Left hindlimb (tissue), 1 donor: ENCODE measurements at regions not wholly inside any gene's neighbourhood (a gene's known extent, or its start where the extent isn't known, plus 50 kb on each side); places are given as distances from the start of the nearest gene placed in this dataset.
A peak's percentile ranks its signal among the peaks of the same experiment; 100 is the strongest.

Experiments
- DNase-seq: peaks from one replicate; pipeline ENCODE4 v3.0.0-alpha.2; 2018

- no peak for DNase-seq
These were observed 556.0 kb downstream of the BNC2 start for GRCh38 chr9:16314476-16314875.

GRCh38 chr9:16315720-16316119, 554.8 kb downstream of the BNC2 start:
- no peak for DNase-seq

DNA sequence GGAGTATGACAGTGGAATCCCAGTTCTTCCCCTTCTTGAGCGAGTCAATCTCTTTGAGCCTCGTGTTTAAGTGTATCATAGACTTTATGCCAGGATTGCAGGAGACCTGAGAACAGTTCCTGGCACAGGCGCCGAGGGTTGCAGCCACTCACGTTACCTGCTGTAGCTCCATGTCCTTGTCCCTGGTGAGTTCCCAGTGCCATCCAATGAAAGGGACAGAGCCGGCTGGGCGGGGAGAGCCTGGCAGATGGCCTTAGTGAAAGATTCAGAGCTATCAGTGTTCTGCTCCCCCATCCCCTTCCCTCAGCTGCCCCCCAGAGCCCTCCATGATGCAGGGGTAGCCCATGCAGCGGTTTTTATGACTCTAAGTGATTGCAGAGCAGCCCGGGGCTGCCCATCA, 554.0 kb downstream of the BNC2 start:
- no peak for DNase-seq

GRCh38 chr9:16316911-16317817, 553.3 kb downstream of the BNC2 start:
- DNase-seq = no peak

GRCh38 chr9:16318516-16319060, 551.9 kb downstream of the BNC2 start:
- no peak for DNase-seq

- DNase-seq = no peak
These were observed 550.8 kb downstream of the BNC2 start for GRCh38 chr9:16319646-16320045.

GRCh38 chr9:16320338-16320902, 550.0 kb downstream of the BNC2 start:
- no peak for DNase-seq

GRCh38 chr9:16321461-16322119, 548.9 kb downstream of the BNC2 start:
- no peak for DNase-seq

DNA sequence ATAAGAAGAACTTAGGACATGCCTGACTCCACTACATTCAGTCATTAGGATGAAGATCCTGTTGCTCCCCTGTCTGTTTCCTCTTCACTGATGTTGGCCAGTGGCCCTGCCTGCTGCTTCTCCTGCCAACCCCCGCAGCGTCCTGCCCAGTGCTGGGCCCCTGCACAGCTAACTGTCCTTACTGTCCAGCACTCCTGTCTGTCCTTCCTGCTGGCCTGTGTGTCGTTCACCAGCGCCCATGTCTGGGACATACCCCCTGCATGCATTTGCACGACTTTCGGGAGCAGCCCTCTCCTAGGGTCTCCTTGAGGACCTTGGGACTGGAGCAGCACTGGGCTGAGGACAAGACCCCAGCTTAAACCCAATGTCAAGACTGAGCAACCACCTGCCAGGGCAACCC, 547.6 kb downstream of the BNC2 start:
- no peak for DNase-seq

DNA sequence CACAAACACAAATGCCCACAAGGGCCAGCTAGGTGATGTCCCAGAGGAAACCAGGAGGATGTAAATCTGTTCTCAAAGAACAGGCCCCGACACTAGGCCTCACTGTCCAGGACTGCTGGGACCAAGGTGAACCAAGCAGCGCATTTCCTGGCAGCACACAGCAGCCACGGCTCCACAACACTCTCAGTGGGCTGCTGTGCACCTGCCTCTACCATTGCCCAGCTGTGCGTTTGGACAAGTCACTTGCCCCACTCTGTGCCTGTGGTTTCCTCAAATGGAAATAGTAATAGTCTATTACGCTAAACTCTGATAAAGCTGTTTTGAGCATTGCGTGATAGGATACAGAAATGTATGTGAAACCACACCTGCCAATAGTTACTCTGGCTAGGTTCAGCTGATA, 544.5 kb downstream of the BNC2 start:
- DNase-seq = no peak

DNA sequence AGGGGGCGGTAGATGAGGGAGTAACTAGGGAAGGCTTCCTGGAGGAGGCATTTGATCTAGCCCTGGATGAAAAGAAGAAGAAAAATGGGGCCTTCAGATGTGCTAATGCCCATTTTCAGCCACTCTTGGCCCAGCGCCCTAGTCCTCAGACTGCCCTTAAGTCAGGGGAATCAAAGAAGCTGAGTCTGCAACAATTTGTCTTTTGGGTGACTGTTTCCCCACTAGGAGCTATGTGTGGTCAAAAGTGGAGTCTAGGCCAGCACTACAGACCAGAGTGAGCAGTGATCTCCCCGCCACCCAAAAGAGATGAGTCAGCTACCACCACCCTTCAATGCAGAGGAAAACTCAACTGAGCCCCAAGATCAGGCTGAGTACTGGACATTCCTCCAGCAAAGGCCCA, 542.1 kb downstream of the BNC2 start:
- DNase-seq = no peak

GRCh38 chr9:16329671-16330113, 540.8 kb downstream of the BNC2 start:
- DNase-seq = peak; percentile 71

DNA sequence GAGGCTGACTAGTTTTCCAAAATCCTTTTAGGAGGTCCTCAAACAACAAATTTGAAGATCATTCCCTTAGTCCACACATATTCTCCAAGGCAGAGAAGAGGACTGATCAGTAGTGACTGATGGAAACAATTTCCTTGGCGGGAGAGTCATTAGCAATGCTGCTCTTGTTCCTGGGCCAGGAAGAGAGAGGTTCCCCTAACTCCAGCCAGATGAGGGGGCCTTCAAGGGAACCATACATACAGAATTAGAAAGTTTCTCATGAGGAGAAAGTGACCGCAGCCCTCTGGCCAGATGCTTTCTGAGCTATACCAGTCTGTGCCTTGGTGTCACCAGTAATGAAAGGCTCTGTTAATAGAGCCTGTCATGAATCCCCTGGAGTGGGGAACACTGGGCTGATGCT, 539.4 kb downstream of the BNC2 start:
- DNase-seq = no peak

DNA sequence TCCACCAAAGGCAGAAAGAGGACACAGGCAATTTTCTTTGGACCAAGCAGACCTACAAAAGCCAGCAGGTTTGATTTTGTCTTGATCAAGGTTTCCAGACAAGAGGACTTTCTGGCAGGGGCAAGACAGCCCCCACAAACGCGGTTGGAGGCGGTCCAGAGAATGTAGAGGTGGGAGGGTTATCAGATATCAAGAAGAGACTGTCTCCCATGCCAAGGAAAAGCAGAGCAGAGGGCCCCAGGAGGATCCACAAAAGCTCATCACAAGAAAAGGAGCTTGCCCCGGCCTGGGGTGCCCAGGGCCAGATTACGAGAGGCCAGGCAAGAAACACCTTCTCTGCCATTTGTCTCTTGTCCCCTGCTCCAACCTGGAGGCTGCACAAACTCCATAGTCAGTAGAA, 538.9 kb downstream of the BNC2 start:
- DNase-seq = no peak

DNA sequence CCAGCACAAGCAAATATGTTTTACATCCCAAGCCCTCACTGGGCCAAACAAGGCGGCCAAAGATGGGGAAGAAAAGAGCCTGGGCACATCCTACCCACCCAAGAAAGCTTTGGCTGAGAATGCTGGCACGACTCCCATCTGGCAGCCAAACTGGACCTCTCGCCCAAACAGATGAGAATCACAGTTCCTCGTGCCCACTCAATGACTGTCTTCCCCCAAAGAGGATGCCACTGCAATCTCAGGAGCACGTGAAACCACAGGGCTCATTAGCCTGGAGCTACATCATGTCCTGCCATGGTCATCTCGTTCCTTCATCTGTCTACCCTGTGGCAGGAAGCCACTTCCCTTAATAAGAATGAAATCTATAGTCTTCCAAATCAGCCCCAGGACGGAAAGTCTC, 536.8 kb downstream of the BNC2 start:
- no peak for DNase-seq

DNA sequence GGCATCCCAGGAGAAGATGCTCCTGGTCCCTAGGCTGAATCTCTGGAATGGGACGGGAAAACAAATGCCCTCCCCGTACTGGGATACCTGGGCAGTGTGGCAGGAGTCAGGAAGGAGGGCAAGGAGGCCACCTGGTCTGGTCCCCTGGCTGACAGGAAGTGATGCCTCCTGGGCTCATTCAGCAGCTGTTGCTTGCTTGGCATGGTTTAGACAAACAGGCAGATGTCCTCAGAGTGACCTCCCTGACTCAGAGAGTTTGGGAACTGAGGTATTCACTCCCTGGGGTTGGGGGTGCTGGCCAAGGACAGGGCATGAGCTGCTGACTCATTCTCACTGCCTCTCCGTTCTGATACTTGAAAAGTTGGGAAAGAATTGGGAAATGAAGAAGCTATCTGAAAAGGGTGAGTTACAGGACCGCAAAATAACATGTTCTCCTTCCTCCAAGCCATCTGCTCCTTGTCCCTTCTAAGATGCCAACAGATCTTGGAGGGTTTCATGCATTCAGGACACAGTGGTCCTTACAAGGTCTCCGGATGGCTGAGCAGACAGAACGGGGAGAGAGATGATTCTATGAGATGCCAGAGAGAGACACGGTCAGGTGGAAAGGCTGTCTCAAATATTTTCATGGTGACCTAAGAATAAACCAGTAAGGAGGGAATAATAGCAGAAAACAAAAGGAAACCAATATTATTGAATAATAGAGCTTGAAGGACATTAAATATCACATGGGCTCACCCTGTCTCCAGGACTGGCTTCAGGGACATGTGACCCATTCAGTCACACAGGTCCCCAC, 534.5 kb downstream of the BNC2 start:
- DNase-seq = peak; percentile 65

DNA sequence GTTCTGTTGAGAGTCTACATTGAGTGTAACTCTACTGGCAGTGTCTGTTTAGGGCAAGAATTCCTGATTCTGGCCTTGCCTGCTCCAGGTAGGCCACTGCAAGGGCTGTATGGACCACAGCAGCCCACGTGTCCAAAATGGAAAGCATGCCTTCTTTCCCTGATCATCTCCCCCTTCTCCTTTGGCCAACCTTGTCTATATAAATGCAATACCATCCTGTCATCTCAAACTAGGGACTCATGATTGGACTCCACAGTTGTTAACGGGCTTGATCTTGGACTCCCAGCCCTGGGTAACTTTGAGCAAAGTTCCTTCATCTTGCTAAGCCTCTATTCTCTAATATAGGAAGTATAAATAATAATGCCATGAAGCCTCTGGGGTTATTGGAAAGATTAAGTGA, 533.6 kb downstream of the BNC2 start:
- DNase-seq = no peak

GRCh38 chr9:16337322-16338029, 533.0 kb downstream of the BNC2 start:
- DNase-seq = no peak

DNA sequence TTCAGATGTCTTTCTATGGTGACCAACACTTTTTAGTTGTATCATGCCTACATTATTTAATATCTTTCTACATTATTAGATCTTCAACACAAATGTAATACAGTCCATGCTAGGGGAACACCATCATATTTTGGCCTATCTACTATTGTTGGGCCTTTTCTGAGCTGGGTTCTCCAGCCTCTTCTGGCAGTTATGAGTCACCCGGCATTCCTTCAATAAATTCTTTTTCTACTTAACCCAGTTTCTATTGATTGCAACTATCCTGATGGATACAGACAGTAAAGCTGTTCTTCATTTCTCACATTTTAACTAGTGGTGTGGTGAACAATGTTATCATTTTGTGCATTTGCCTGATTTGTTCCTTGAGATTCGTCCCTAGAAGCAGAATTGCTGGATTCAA, 529.3 kb downstream of the BNC2 start:
- no peak for DNase-seq

DNA sequence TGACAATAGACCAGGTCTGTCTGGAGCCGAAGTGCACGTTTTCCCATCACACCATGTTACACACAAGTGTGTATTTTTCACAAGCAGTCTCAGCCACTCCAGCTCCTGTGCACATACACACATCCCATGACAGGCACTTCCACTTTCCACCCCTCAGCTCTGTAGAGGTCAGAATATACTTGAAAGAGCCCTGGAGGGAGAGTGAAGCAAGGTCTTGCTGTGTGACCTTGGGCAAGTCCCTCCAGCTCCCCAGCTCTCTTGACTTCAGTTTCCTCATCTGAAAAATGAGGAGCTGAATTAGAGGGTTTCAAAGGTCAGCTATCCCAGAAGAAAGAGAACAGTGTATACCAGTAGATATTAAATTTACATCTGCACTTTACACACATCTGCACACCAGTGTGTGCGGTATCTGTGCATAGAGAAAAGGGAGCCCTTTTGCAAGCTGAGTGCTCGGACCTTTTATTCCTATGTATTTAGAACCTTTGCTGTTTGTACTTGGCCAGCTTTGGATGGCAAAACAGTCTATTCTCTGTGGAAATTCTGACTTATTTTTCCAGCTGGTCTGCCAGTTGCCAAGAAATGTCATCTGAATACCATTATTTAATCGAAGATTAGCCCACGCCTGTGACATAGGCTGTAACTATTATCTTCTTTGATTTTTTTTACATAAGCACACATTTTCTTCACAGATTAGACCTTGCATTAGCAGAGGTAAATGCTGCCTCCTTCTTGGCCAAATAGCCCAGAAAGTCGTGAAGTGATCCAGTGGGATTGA, 528.0 kb downstream of the BNC2 start:
- DNase-seq = no peak
